Activated CD4-positive, alpha-beta T cell treated with anti-CD3 and anti-CD28 coated beads, Interleukin-2, Interleukin-4, amounts not matched to agents 100 ng/mL and 50 ng/mL, durations not matched to agents 16 hours and 8 hours (primary cell): ENCODE measurements at regions not wholly inside any gene's neighbourhood (a gene's known extent, or its start where the extent isn't known, plus 50 kb on each side); places are given as distances from the start of the nearest gene placed in this dataset.

Experiments used
- DNase-seq: peaks from one replicate; pipeline ENCODE4 v3.0.0-alpha.2; 2020; ENCODE audit warnings: low spot score

DNA sequence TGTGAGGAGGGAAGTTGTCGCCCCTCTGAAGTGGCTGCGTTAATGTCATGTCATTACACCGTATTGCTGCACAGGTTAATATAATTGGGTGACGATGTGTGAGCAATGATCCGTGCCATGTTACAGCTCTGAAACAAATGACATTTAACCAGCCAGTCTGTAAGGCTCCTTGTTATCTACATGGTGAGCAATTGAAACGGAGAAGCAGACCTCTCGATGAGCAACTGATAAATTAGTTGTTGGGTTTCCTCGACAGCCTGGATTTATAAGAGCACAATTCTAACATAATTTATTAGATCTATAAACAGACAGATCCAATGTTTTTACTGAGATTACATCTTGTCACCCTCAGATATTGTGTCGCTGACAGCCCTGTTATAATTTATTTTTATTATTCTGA is 49.9 kb upstream of the MAFB start:
- no peak for DNase-seq

DNA sequence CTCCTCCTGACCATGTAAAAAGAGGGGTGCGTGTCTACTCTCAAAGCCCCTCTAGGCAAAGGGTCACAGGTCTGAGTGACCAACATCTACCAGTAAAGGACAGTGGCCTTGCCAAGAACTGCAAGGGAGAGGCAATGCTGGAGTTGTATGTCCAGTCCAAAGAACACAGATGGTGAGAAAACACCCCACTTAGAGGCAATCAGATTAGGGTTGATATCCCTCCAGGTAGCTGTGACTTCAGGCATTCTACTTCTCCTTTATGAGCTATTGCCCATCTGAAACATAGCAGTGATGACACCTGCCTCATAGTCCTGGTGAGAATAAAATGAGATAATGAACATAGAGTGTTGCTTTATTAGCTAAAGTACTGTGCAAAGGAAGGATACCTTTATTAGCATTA is 50.8 kb upstream of the MAFB start:
- no peak for DNase-seq

DNA sequence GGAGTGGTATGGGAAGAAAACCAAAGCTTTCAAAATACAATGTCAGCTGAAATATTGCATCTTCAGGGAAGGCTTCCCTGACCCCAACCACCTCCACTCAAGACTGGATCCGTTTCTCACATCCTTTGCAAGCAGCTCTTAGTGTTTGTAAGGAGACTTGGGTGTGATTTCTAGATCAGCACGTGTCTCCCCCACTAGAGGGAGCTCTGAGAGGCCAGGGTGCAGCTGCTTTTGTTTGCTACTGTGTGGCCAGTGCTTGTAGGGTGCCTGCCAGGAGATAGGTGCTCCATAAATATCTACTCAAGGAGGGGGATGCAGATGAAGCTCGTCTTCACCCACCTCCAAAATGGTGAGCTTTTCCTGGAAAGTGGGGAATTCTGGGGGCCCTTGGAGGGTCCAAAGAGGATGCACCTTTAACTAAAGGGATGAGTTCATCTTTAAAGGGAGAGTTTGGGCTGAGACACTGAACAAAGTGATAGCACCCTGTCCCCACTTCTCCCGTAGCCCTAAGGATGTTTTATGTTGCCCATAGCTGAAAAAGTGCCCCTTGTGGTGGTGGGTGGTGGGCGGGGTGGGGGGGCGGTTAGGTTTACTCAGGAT is 52.6 kb upstream of the MAFB start:
- DNase-seq: peak; percentile 61

DNA sequence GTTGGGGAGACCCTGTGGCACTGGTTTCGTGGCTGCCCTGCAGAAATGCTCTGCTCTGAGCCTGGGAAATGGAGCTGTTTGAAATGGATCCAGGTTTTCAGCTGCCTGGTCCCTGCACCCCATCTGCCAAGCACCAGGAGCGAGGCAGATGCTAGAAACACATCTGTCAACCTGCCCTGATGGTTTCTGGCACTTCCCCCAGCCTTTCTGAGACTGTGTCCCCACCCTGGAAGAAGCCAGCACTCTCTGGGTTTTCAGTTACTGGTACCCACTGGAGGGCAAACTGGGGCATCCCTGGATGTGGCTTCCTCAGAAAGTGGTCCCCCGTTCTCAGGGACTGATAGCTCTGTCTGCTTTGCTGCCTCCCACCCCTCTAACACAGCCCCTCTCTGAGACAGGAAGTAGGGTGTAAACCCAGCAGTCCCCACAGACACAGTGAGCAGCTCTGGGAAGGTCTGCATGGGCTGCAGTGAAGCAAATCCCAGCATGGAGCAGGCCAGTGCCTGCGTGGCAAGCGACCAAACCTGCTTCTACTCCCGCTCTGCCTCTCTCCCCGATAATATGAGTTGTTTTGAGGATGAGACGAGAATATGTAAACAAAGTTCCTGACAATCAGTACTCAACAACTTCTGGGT is 54.2 kb upstream of the MAFB start:
- no peak for DNase-seq

DNA sequence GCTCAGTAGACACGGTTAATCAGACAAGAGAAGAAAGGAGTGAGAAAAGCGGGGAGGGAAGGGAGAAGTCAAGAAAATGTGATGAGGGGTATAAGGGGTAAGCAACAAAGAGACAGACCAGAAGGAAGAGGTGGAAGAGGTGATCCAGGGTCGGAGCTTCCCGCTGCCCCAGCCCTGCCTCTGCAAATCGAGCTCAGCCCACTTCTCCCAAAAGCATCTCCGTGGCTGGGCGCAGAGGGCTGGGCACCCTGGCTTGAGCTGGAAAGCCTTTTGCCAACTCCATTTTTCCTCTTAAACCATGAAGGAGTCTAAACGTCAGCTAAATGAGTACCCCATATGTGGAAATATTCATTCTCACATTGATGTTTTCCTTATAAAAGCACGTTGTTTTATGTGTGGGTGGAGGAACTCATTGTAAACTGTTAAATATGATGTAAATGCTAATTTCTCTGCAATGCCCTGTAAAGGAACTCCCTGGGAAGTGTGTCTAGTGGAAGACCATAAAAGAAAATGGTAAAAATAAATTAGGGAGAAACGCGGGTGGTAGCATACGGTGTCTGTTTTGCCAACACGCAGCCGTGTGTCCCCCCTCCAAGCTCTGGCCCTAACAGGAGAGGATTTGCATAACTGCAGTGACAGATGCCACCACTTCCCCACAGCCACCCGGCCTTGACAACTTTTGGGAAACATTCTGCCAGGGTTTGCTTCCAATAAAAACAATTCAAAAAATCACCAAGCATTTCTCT is 55.2 kb upstream of the MAFB start:
- DNase-seq: no peak

DNA sequence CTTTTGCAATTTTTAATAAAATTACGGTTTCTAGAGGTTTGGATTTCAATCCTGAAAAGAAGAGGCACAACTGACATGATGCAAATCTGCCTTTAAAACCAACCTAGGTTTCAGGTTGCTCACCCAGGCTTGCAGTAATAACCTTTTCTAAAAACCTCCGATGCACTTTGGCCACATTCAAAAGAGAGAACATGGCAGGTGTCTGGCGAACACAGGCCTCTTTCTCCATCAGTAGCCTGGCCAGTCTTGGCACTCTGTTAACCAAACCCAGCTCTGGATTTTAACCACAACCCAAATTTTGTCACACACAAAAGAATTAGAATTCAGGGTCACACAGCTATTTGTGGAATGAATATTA is 55.8 kb upstream of the MAFB start:
- no peak for DNase-seq

DNA sequence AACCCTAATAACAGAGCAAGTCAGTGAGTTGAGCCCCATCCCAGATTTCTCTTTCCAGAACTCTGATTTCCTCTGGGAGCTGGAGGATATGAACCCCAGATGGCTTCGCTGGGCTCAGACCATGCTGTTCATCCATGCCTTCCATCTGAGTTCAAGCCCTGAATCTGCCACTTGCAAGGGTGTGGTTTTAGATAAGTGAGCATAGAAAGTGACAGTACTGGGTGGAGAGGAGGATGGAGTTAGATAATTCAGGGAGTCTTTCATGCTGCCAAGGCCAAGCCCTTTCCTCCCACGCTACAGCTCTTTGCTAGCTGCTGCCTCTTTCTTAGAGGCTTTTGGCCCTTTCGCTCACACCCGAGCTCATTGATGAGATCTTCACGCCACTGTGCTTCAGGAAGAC is 57.2 kb upstream of the MAFB start:
- DNase-seq: no peak

DNA sequence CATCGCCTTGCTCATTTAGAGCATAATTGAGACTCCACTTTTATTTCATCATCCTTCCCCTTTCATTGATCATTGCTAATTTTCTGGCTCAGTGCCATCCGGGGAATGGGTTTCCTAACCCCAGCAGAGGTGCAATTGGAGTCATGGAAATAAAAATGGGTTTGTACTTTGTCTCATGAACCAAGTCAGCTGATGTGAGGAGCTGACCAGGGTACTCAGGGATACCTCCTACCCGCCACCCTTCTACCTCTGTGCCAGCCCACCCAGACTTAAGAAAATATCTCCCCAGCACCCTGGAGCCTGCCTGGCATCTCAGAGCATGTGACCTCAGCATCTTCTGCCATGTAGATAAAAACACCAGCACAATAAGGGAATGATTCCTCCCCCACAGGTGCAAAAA is 59.1 kb upstream of the MAFB start:
- DNase-seq: no peak

DNA sequence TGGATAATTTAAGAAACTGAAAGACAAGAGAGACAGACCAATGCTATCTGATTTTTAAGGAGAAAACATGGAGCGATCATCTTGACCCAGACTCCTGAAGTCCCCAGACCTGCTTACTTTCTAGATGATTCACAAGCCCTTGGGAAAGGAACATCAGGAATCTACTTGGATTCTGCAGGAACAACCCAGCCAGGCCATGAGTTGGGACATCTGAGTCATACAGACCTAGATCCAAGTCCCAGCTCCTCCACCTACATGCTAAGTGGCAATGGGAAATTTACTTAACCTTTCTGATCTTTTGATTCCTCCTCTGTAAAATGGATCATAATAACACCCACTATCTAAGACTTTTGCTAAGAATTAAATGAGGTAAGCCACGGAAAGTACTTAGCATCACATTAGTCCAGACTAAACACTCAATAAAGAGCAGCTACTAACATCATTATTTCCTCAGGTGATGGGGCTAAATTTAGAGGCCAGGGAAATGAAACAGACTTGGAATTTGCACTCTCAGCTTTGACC is 61.0 kb upstream of the MAFB start:
- DNase-seq: no peak

DNA sequence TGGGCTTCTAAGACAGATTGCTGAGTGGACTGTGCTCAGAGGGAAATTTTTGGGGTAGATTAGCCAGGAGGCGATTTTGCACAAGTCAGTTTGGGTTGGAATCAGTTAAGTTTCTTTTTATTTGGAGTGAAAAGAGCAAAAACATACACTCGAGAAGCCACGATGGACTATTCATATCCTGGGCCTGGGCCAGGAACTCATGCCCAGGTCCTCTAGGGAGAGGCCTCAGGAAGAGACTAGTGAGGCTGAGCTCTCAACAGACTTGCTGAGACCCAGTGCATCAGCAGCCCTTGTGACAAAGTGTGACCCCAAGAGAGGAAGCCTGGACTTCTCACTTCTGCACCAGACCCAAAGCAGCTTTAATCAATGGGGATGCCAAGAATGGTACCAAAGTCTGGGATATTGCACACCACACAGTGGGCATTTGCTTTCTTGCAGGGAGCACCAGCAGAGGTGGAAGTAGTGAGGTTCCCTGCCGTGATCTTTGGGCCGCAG is 61.6 kb upstream of the MAFB start:
- no peak for DNase-seq

DNA sequence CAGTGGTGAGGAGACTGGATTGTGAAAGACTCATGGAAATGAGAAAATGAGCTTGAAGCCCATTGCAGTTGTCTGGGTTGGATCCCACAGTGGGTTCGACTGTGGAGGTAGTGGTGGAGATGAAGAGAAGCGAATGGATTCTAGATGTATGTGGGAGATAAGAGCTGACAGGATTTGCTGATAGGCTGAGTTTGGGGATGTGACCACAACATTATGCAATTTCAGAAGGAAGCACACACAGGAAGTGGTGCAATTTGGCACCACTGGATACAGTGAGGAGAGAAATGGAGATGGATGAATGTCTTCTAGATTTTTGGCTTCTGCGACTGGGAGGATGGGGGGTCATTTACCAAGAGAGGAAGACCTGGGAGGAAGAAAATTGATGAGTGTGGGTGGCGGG is 64.4 kb upstream of the MAFB start:
- DNase-seq: no peak

DNA sequence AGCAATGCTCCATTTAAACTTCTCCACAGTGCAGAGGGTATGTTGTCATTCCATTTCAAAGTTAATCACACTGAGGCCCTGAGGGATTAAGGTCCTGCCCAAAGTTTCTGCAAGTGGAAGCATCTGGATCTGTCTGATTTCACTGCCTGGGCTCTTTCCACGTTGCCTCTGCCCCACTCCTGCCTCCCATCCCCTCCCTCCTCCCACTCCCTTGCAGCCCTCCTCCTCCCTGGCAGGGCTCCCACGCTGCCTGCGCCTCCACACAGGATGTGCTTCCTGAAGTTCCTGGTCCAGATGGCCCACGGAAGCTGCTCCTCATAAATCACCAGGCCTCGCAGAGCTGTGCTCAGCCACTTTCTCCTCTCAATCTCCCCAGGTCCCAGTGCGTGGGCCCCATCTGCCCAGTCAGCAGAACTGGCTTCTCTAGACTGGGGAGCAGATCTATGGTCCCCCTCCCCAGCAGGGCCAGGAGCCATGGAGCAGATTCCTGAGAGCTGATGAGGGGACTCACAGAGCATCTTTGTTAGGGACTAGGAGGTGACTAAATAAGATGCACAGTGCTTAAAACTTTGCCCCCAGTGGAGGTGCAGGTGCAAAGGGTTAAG is 65.4 kb upstream of the MAFB start:
- DNase-seq: no peak

DNA sequence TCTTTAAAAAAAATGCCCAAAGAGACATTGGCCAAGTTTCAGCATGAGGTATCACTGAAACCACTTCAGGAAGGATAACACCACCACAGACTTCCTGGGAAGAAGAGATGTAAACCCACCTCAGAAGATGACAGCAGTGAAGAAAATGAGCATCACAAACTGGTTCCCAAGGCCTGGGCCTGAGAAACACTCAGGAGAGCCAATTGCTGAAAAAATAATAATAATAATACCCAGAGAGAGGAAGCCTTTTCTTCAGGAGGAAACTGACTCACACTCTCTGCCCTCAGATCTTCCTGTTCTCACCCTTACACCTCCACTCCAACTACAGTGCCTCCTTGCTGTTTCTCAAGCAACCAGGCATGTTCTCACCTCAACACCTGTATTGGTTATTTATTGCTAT is 68.1 kb upstream of the MAFB start:
- DNase-seq: peak; percentile 47

DNA sequence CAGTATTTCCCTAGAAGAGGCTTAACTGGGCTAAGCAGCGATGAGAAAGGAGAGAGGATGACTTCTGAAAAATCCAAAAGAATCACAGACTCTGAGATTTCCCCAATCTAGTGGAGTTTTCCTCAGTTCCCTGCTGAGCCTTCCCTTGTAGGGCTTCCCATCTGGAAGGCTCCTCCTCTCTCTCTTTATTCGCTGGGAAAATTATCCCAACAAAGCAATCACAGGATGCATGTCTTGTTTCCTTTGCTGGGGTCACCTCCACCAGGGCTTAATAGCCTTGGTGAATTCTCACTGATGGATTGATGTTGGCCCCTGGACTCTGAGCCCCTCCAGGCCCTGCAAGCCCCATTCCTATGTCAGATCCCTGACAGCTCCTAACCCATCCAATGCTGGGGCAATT is 69.8 kb upstream of the MAFB start:
- no peak for DNase-seq

DNA sequence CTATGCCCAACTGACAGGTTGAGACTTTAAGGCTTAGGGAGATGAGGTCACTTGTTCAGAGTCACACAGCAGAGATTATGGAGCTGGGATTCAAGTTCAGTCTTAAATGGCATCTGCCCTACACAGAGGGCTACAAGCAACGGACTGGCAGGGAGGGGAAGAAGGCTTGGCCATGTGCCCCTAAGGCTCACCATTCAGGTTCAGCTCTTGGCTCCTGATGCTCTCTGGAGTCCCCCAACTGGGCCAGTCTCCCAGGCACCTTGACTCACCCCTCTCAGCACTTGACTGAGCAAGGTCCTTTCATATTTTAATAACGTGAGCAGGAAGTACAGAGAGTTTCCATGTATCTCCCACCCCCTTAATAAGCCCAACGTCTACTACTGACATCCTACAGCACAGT is 71.4 kb upstream of the MAFB start:
- no peak for DNase-seq

DNA sequence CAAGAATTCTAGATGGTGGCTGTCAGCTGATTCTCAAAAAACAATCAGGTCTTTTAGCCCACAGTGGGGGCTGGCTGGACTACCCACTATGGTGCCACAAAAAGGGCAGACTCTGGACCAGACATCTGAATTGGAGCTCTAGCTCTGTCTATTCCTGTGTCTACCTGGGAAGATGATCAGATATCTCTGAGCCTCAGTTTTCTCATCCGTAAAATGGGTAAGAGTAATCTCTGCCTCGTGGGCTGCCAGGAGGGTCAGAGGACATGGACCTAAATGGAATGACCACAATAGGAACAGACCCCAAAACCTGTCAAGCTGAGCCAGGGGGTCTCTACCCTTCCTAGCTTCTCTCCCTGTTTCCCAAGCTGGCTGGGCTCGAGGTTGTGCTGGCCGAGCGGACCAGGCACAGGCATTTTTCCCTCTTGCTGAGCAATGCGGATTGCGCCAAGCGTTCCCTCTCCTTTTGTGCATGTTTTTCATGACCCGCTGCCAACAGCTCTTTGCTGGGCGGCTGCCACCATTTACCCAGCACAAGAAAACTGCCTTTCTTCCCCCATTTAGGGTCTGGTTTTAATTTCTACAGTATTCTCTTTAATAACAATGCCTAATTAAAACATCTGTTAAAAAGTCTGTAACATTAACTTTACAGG is 74.7 kb upstream of the MAFB start:
- DNase-seq: no peak

DNA sequence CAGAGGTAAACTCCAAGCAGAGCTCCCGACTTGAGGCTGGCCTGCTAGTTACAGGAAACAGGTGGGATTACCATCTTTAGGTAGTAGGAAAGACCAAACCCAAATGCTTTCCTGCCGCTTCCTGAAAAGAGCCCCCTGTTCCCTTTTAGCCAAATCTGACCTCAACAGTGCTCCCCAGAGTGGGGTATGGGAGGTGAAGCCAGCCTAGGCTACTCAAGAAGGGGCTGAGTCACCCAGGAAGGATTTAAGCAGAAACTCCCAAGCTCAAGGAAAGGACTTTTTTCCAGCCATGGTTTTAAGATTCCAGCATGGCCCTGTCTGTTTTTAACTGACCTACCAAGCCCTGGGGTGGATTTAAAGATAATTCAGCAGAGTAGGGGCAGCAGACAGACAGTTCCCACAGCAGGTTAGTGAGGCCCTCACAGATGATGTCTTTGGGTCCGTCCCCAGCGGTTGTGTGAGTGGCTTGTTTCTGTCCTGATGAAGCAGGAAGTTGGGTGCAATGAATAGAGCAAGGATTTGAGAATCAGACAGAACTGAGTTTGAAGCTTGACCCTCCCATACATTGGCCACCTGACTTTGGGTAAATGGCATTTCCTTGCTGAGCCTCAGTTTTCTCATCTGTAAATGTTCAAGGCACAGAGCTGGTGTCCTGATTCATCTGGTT is 76.9 kb upstream of the MAFB start:
- no peak for DNase-seq

DNA sequence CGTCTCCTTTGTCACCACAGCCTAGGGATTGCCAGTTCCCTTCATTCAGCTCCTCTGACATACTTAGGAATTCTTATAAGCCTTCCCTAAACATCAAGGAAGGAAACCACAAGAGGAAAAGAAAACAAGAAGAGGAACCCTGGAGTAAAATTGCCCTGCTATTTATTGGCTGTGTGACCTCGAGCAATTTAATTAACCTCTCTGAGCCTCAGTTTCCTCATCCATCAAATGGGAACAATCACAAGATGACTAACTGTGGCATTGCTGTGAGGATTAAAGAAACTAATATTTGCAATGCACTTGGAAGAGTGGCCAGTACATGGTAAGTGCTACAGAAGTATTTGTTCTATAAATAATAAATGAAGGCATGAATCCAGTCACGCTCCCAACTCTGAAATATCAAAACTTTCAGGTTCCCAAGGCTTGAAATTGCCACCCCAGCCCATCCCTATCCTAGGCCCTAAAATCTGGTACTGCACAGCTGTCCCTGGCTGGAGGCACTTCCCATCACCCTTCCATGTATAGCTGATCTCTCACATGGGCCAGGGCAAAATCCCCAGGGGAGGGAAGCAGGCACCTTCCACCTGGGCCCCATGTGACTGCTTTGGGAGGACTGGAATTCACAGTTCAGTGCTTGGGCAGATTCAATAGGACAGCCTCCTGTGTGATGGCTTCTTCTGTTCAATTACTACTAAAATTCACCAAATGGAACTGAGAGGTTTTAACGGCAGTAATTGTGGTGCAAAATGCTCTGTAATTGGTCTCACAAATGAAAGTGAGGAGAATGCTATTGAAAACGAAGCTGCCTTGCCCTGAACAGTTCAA is 78.0 kb upstream of the MAFB start:
- DNase-seq: no peak

DNA sequence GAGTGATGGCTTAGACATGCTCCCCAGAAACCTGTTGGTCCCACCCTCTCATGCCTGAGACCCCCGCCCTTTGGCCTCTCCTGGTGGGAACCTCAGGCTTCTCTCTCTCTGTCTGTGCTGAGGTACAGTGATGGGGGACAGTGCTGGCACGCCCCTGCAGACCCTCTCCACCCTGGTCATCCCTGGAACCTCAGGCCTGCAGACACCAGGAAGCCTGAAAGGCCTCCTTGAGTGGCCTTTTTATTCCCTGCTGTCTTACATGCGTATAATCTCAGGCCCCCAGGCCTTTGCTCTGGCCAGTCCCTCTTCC is 78.5 kb upstream of the MAFB start:
- no peak for DNase-seq

DNA sequence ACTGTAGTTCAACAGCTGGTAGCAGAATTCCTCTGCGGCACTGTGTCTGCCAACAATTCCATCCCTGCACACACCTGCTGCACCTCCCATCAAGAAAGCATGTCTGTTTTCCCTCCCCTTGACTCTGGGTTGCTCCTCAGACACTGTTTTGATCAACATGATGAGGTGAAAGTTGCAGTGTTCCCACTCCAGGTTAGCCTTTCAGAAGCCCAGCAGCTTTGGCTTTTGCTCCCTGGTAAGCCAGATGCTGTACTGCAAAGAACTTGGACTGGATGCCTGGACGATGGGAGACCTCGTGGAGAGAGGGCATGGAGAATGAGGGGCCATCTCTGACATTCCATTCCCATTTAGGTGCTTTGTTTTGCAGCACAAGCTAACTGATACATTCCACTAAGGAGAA is 79.1 kb upstream of the MAFB start:
- no peak for DNase-seq

DNA sequence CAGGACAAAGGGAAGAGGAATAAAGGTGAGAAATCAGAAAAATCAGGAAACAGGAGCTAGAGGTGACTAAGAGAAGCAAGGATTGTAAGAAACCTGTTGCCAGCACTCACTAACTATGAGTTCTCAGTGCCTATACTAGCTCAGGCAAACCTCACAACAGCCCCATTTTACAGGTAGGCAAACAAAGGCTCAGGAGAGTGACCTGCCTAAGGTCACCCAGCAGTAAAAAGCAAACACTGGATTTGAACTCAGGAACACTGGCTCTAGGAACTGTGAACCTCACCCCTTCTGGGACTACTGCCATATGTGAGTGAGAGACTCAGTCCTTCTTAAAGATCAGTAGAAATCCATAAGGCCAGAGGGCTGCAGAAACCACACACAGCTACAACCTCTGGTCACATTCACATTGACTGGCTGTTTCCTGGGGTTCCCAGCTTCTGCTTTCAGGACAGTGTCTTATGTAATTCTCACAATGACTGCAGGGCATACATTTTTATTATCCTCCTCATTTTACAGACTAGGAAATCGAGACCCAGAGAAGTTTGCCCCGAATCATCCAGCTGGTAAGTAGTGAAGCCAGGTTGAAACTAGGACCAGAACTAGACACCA is 80.7 kb upstream of the MAFB start:
- no peak for DNase-seq
